GM19035 (cell line): ENCODE measurements at regions not wholly inside any gene's neighbourhood (a gene's known extent, or its start where the extent isn't known, plus 50 kb on each side); places are given as distances from the start of the nearest gene placed in this dataset.
"Not testable (repeated sequence)": the region's sequence is repeated elsewhere in the genome, so short reads cannot be mapped to it uniquely, and the experiment has no call there.

Experiments
- ATAC-seq: cut with Tn5 transposase; IDR thresholded peaks from one replicate; pipeline ENCODE4 v1.9.1; 2021; ENCODE audit not compliant: unreplicated experiment

DNA sequence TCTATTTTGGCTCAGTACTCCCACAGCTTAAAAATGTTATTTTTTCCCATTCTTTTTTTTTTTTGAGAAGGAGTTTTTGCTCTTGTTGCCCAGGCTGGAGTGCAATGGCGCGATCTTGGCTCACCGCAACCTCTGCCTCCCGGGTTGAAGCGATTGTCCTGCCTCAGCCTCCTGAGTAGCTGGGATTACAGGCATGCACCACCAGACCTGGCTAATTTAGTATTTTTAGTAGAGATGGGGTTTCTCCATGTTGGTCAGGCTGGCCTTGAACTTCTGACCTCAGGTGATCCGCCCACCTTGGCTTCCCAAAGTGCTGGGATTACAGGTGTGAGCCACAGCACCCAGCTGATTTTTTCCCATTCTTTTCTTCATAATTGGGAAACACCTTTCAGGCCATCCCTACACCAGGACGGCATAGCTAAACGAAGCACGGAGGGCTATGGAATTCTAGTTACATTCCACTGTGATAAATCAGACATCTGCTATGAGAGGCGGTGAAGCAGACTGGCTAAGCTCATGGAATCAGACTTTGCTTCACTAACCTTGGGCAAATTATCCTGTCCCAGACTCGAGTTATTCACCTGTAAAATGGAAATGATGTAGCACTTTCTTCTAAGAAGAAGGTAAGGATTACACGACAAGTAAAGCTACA is 68.7 kb upstream of the ZFAND5 start:
- not testable (repeated sequence) for ATAC-seq

DNA sequence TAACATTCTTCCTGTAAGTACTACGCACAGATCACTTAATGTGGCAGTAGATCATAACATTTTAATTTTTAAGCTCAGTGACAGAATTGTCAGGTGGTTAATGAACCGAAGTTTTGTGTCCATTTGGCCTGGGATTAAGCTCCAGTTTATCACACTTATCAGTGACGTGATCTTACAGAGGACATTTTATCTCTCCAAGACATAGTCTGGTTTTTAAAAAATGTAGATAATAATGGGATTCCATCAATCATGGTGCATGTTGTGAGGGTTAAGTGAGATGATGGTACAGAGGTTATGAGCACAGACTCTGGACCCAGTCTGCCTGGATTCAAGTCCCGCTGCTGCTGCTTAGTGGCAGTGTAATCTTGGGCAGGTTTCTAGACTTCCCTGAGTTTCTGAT is 66.0 kb upstream of the ZFAND5 start:
- ATAC-seq = no peak

DNA sequence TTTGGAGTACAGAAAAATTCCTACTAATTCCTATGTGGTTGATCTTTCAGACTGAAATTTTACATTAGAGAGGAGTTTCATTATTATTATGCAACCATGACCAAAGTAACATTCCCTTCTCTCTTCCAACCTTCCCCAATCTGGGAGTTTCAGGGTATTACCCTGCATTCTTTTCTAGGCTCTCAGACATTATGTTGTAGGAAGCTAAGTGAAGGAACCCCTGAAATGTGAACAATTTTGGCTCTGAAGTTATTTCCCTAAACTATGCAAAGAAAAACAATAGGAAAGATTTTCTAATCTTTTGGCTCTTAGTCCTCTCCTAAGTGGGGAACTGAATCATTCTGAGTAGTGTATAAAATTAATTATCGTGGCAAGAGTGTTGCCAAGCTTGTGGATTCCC is 63.3 kb upstream of the ZFAND5 start:
- no peak for ATAC-seq

DNA sequence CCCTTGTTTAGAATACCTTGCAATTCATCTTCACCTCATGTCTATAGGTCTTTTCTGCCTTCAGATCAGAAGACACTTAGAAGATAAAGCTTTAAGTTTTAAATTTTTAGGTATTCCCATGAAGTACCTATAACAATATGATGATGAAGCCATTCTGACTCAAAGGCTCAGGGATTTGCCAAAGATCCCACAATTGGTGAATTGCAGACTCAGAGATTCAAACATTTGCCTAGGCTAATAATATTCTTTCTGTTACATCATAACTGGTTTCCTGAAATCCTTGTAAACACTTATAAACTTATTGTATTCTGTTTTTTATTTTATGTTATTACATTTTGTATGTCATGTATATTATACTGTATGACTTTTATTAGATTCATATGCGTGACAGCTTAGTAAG is 62.8 kb upstream of the ZFAND5 start:
- ATAC-seq = no peak

DNA sequence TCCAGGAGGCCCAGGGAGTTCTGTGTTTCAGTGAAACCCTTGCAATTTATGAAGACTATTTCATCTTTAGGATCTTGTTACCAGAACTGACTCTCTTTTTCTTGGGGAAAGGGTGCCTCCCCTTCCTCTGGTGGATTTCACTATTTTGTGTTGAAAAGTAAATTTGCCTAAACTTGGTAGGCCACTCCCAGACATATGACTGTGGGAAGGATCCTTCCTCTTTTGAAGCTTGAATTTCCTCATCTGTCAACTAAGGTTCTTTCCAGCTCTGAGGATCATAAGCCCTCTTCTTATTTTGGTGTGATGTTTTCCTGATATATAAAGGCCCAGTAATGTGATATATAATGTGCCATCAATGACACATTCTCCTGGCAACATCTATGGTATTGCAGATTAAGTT is 59.1 kb upstream of the ZFAND5 start:
- no peak for ATAC-seq

DNA sequence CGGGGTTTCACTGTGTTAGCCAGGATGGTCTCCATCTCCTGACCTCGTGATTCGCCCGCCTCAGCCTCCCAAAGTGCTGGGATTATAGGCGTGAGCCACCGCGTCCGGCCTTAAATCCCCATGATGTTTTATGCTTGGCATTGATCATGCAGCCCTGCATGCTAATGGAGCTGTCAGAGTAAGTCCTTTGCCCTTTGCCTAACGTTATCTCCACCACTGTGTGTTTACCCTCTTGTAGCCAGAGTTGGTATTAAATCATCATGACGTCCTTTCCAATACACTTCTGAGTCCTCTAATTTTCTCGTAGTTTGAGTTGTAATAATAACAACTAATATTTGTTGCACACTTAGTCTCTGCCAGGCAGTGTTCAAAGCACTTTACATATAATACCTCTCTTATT is 57.2 kb upstream of the ZFAND5 start:
- no peak for ATAC-seq

DNA sequence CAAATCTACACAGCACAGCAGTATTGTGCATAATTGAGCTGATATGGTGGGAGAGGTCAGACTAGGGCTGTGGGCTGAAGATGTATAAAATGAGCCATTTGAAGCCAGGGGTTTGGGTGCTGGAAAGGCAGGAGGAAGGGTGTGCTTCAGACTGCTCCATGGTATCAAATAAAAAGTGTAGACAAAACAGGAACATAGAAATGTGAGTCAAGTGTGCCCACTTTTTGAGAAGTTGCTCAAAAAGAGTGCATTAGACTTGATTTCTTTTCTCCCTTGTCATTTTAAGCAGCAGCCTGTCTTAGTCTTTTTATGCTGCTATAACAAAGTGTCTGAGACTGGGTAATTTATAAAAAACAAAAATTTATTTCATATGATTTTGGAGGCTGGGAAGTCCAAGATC is 55.8 kb upstream of the ZFAND5 start:
- no peak for ATAC-seq

DNA sequence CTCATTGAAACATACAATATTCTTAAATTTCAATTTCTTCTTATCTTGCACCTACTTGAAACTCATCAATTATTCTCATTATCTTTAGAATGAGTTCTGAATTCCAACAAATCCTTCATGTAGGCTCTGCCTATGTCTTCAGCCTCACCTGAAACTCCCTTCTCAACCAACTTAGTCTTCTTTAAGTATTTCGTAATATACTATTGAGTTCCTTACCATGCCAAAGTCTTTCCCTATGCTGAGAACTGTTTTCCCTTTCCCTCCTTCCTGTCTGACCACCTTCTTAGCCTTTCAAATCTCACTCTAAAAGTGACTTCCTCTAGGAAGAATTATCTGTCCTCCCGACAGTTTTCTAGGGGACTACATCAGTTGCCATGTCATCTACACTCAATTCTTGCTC is 50.9 kb upstream of the ZFAND5 start:
- ATAC-seq = no peak

DNA sequence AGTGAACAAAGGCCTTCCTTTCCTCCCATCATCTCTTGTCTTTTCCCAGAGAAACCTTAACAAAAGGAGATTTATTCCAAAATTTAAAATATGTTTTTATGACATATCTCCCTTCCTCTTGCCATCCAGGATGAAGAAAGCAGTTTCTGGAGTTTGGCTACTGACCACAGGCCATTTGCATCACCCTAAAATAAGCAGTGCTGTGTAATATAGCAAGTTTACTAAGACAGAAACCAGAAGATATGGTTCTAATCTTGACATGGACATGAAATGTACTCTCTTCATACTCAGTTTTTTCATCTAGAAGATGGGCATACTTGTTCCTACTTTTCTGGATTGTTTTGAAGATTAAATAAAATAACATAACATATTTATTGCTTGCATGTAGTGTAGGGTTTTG is 50.2 kb upstream of the ZFAND5 start:
- peak; percentile 63 for ATAC-seq
